ENCODE measurements at regions not wholly inside any gene's neighbourhood (a gene's known extent, or its start where the extent isn't known, plus 50 kb on each side); places are given as distances from the start of the nearest gene placed in this dataset.

GRCh38 chr1:82924666-82925065 is 1074.3 kb downstream of the TTLL7 start:
- TF ChIP-seq POLR2A (IDR thresholded peaks at IDR 0.05) (no peak), CTCF (IDR thresholded peaks at IDR 0.05) (no peak)
